Nephron progenitor cell (in vitro differentiated cells): ENCODE measurements at regions not wholly inside any gene's neighbourhood (a gene's known extent, or its start where the extent isn't known, plus 50 kb on each side); places are given as distances from the start of the nearest gene placed in this dataset.
A peak's percentile ranks its signal among the peaks of the same experiment; 100 is the strongest.
"Not testable (repeated sequence)": the region's sequence is repeated elsewhere in the genome, so short reads cannot be mapped to it uniquely, and the experiment has no call there.

ENCODE experiments used
- DNase-seq: peaks from one replicate; pipeline ENCODE4 v3.0.0; 2021
- H3K27ac Mint-ChIP-seq: 2 replicates; pipeline ENCODE4 v1.8.0; 2021; ENCODE audit warnings: mild to moderate bottlenecking, moderate library complexity, mixed read lengths
- H3K27me3 Mint-ChIP-seq: 2 replicates; pipeline ENCODE4 v1.8.0; 2021; ENCODE audit warnings: mild to moderate bottlenecking, low read depth, mixed read lengths; ENCODE audit not compliant: poor library complexity
- H3K36me3 Mint-ChIP-seq: 2 replicates; pipeline ENCODE4 v1.8.0; 2021; ENCODE audit warnings: low read depth, mixed read lengths
- H3K4me1 Mint-ChIP-seq: 2 replicates; pipeline ENCODE4 v1.8.0; 2021; ENCODE audit warnings: mixed read lengths
- H3K4me3 Mint-ChIP-seq: 2 replicates; pipeline ENCODE4 v1.8.0; 2021; ENCODE audit warnings: mild to moderate bottlenecking, moderate library complexity, mixed read lengths
- H3K9me3 Mint-ChIP-seq: 2 replicates; pipeline ENCODE4 v1.8.0; 2021; ENCODE audit warnings: mild to moderate bottlenecking, moderate library complexity, mixed read lengths
- CTCF ChIP-seq: fragments of 200-600 bp; sonication (generic); IDR thresholded peaks from 2 replicates; pipeline ENCODE4 v1.5.0; 2021; ENCODE audit warnings: antibody characterized with exemption

GRCh38 chr21:20031807-20032206 is 966.4 kb upstream of the NCAM2 start:
- no peak overlapping the region for H3K4me3 Mint-ChIP-seq
- no peaks in the 10 kb centered on the region for H3K27me3 Mint-ChIP-seq
- H3K36me3 Mint-ChIP-seq, result no peaks in the 10 kb centered on the region
- no peak for DNase-seq
- H3K9me3 Mint-ChIP-seq, result peaks cover 6% of the 10 kb centered on the region
- H3K27ac Mint-ChIP-seq, result no peak overlapping the region
- no peaks in the 10 kb centered on the region for H3K4me1 Mint-ChIP-seq
- TF ChIP-seq CTCF, result no peak

GRCh38 chr21:20040768-20041167 is 957.4 kb upstream of the NCAM2 start:
- H3K27ac Mint-ChIP-seq, result no peak overlapping the region
- H3K36me3 Mint-ChIP-seq, result peaks cover 5% of the 10 kb centered on the region
- H3K4me1 Mint-ChIP-seq, result no peaks in the 10 kb centered on the region
- TF ChIP-seq CTCF, result peak; percentile 23
- peaks cover 23% of the 10 kb centered on the region for H3K9me3 Mint-ChIP-seq
- H3K27me3 Mint-ChIP-seq, result no peaks in the 10 kb centered on the region
- DNase-seq, result no peak
- no peak overlapping the region for H3K4me3 Mint-ChIP-seq

GRCh38 chr21:20045197-20045596 is 953.0 kb upstream of the NCAM2 start:
- DNase-seq, result no peak
- no peak for TF ChIP-seq CTCF
- H3K27ac Mint-ChIP-seq, result peak overlapping the region; percentile 45
- H3K9me3 Mint-ChIP-seq, result peaks cover 4% of the 10 kb centered on the region
- no peaks in the 10 kb centered on the region for H3K36me3 Mint-ChIP-seq
- H3K4me3 Mint-ChIP-seq, result no peak overlapping the region
- peaks cover 2% of the 10 kb centered on the region for H3K27me3 Mint-ChIP-seq
- H3K4me1 Mint-ChIP-seq, result no peaks in the 10 kb centered on the region

- not testable (repeated sequence) for H3K9me3 Mint-ChIP-seq, DNase-seq, H3K4me1 Mint-ChIP-seq, H3K27me3 Mint-ChIP-seq, H3K4me3 Mint-ChIP-seq, H3K27ac Mint-ChIP-seq, H3K36me3 Mint-ChIP-seq
Measured at GRCh38 chr21:20048130-20048837, 949.9 kb upstream of the NCAM2 start.

GRCh38 chr21:20083336-20083735 is 914.9 kb upstream of the NCAM2 start:
- H3K4me1 Mint-ChIP-seq, result no peaks in the 10 kb centered on the region
- H3K9me3 Mint-ChIP-seq, result no peaks in the 10 kb centered on the region
- H3K36me3 Mint-ChIP-seq, result no peaks in the 10 kb centered on the region
- H3K27ac Mint-ChIP-seq, result no peak overlapping the region
- DNase-seq, result no peak
- no peak for TF ChIP-seq CTCF
- H3K4me3 Mint-ChIP-seq, result no peak overlapping the region
- no peaks in the 10 kb centered on the region for H3K27me3 Mint-ChIP-seq

GRCh38 chr21:20083925-20084324 is 914.3 kb upstream of the NCAM2 start:
- Mint-ChIP-seq H3K9me3 (no peaks in the 10 kb centered on the region), H3K4me1 (no peaks in the 10 kb centered on the region), H3K27ac (no peak overlapping the region), H3K27me3 (no peaks in the 10 kb centered on the region), H3K36me3 (no peaks in the 10 kb centered on the region), H3K4me3 (no peak overlapping the region)
- TF ChIP-seq CTCF, result no peak
- DNase-seq, result no peak
